Heart right ventricle (tissue), 16 donors: ENCODE measurements at regions not wholly inside any gene's neighbourhood (a gene's known extent, or its start where the extent isn't known, plus 50 kb on each side); places are given as distances from the start of the nearest gene placed in this dataset.

Source experiments
- ATAC-seq, 8 donors: fragments of 200-7000 bp; cut with Tn5 transposase; one replicate each; pipeline ENCODE4 v1.9.1; 2020; ENCODE audit warnings: mild to moderate bottlenecking in 8 of 8, moderate library complexity in 8 of 8, moderate number of reproducible peaks in 1 of 8
- DNase-seq, 2 donors: peaks; one replicate each; pipeline ENCODE4 v3.0.0-alpha.2; 2020
- H3K27ac ChIP-seq, 10 donors: fragments of 200-600 bp; sonication (generic) in 2 of 10; one replicate each; pipeline versions ENCODE4 v1.5.0 to v1.8.0; 2020 to 2022; ENCODE audit warnings: mild to moderate bottlenecking in 3 of 10
- H3K27me3 ChIP-seq, 7 donors: fragments of 200-600 bp; one replicate each; pipeline ENCODE4 v1.8.0; 2021 to 2022; ENCODE audit warnings: mild to moderate bottlenecking in 2 of 7
- H3K36me3 ChIP-seq, 9 donors: fragments of 200-600 bp; sonication (generic) in 1 of 9; one replicate each; pipeline versions ENCODE4 v1.5.0 to v1.8.0; 2020 to 2022; ENCODE audit warnings: mild to moderate bottlenecking in 2 of 9
- H3K4me1 ChIP-seq, 9 donors: fragments of 200-600 bp; sonication (generic) in 1 of 9; one replicate each; pipeline versions ENCODE4 v1.5.0 to v1.8.0; 2020 to 2022; ENCODE audit warnings: mild to moderate bottlenecking in 4 of 9
- H3K4me3 ChIP-seq, 10 donors: fragments of 200-600 bp; sonication (generic) in 2 of 10; one replicate each; pipeline versions ENCODE4 v1.5.0 to v1.8.0; 2020 to 2022; ENCODE audit warnings: mild to moderate bottlenecking in 7 of 10, moderate library complexity in 2 of 10
- H3K9me3 ChIP-seq, 11 donors: fragments of 200-600 bp in 10 of 11; sonication (generic) in 2 of 11; one replicate each; pipeline versions ENCODE4 v1.5.0 to v1.8.0; 2013 to 2022; ENCODE audit warnings: mild to moderate bottlenecking in 2 of 11, control low read depth in 1 of 11, moderate library complexity in 1 of 11
- WGBS, 2 donors: extraction: QIAGEN DNeasy Blood & Tissue Kit; methylation state at CpG; one replicate each; pipeline ENCODE4 v1.1.7; 2013; ENCODE audit warnings: inconsistent platforms in 1 of 2; 5-methylcytosine and 5-hydroxymethylcytosine counted together
- intact Hi-C, 10 donors: fragments of 100-400 bp; cut with DNase I; formaldehyde crosslinking; loops; one replicate each; pipeline versions ENCODE4 v1.11.1 to v1.14.2; 2022
- TF ChIP-seq, protein P1 (sequence below), 9 donors: fragments of 200-600 bp; sonication (generic) in 2 of 9; IDR thresholded peaks; one replicate each; pipeline versions ENCODE4 v1.5.0 to v1.8.0; 2021 to 2022; ENCODE audit warnings: antibody characterized with exemption in 9 of 9, mild to moderate bottlenecking in 5 of 9, moderate library complexity in 1 of 9
- donor health status: Arrhythmogenic right ventricular cardiomyopathy.
- donor health status: ischemic (EF 13 %, LVEDD 7.1; RV severe dilation, severe dysfunction).
- donor health status: healthy with polysubstance abuse.
- donor health status: DM: no; HTN: yes; CAD: no.
- donor health status: DM: no; HTN: no; CAD: no.
- donor health status: ischemic (EF 25% LVEDD 6.9; RV normal size, moderate dysfunction).
- donor health status: ischemic (EF 25% LVEDD 5.7; RV mildly dilated, moderate dysfunction).
- donor health status: healthy.
- donor health status: DM: yes; HTN: yes; CAD: no.
- donor health status: Ischemic cardiomyopathy.
- donor health status: ischemic (EF 35%, LVEDD 5.7; RV mildly dilated, moderate dysfunction).
- donor health status: nonischemic (EF 11% LVEDD 7.7; RV severe dilation, severe dysfunction).
- donor health status: DM: yes; HTN: yes; CAD: no.
- donor health status: PGD.
- donor health status: ischemic (EF 29% LVEDD 5.4; RV normal size, mild dysfunction).
- donor health status: nonischemic (EF 23%, LVEDD 6.1; RV moderate dilation, normal function).

GRCh38 chr9:20243841-20244240 is 378.5 kb downstream of the MLLT3 start:
- no peak for ATAC-seq
- Histone ChIP-seq H3K27ac (no peak overlapping the region), H3K9me3 (peaks cover 0 to 9% (median 0%) of the 10 kb centered on the region in 11 donors), H3K27me3 (no peaks in the 10 kb centered on the region), H3K36me3 (no peaks in the 10 kb centered on the region), H3K4me1 (peaks cover 0 to 28% (median 0%) of the 10 kb centered on the region in 9 donors), H3K4me3 (no peak overlapping the region)
- DNase-seq = no peak
- TF ChIP-seq, protein P1, sequence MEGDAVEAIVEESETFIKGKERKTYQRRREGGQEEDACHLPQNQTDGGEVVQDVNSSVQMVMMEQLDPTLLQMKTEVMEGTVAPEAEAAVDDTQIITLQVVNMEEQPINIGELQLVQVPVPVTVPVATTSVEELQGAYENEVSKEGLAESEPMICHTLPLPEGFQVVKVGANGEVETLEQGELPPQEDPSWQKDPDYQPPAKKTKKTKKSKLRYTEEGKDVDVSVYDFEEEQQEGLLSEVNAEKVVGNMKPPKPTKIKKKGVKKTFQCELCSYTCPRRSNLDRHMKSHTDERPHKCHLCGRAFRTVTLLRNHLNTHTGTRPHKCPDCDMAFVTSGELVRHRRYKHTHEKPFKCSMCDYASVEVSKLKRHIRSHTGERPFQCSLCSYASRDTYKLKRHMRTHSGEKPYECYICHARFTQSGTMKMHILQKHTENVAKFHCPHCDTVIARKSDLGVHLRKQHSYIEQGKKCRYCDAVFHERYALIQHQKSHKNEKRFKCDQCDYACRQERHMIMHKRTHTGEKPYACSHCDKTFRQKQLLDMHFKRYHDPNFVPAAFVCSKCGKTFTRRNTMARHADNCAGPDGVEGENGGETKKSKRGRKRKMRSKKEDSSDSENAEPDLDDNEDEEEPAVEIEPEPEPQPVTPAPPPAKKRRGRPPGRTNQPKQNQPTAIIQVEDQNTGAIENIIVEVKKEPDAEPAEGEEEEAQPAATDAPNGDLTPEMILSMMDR (IDR thresholded peaks at IDR 0.05) = no peak
- intact Hi-C loops = no loop called here
- 47 to 55% methylated on average over 6 of the region's 6 CpGs for WGBS, 2 donors

GRCh38 chr9:20242510-20243189 is 379.6 kb downstream of the MLLT3 start:
- ATAC-seq = no peak
- WGBS, 2 donors = 57 to 62% methylated on average over 10 of the region's 10 CpGs
- no peak overlapping the region for H3K4me3 ChIP-seq

GRCh38 chr9:20240498-20240897 is 381.8 kb downstream of the MLLT3 start:
- H3K9me3 ChIP-seq = peaks cover 0 to 6% (median 0%) of the 10 kb centered on the region in 11 donors
- TF ChIP-seq, protein P1 (IDR thresholded peaks at IDR 0.05) = no peak
- H3K27ac ChIP-seq = no peak overlapping the region
- H3K36me3 ChIP-seq = no peaks in the 10 kb centered on the region
- H3K4me3 ChIP-seq = no peak overlapping the region
- ATAC-seq = no peak
- intact Hi-C loops = no loop called here
- WGBS, 2 donors = 91% methylated on average over 2 of the region's 2 CpGs
- no peaks in the 10 kb centered on the region for H3K27me3 ChIP-seq
- peaks cover 0 to 28% (median 0%) of the 10 kb centered on the region in 9 donors for H3K4me1 ChIP-seq
- DNase-seq = no peak

More at GRCh38 chr9:20242510-20243189, 379.6 kb downstream of the MLLT3 start:
- Histone ChIP-seq H3K4me1 (peaks cover 0 to 28% (median 0%) of the 10 kb centered on the region in 9 donors), H3K27me3 (no peaks in the 10 kb centered on the region), H3K9me3 (no peaks in the 10 kb centered on the region), H3K27ac (no peak overlapping the region), H3K36me3 (no peaks in the 10 kb centered on the region)
- DNase-seq = no peak
- intact Hi-C loops = no loop called here
- TF ChIP-seq, protein P1 (IDR thresholded peaks at IDR 0.05) = no peak

DNA sequence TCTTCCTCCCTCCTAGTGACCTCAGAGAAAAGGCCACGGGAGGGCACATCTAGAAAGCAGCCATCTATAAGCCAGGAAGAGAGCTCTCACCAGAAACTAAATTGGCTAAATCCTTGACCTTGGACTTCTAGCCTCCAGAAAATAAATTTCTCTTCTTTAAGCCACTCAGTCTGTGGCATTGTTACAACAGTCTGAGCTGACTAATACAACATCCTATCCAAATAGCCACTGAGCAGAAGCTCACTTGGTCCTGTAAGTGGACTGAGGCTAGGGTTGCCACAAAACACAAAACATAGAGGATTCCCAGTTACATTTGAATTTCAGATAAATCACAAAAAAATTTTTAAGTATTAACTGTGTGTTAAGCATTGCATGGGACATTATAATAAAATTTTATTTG is 383.4 kb downstream of the MLLT3 start:
- ATAC-seq (no peak), DNase-seq (no peak)
- Histone ChIP-seq H3K27ac (no peak overlapping the region), H3K36me3 (no peaks in the 10 kb centered on the region), H3K4me1 (peaks cover 0 to 18% (median 0%) of the 10 kb centered on the region in 9 donors), H3K4me3 (no peak overlapping the region), H3K9me3 (peaks cover 0 to 8% (median 0%) of the 10 kb centered on the region in 11 donors), H3K27me3 (no peaks in the 10 kb centered on the region)
- WGBS, 2 donors = 84 to 88% methylated on average over 1 of the region's 1 CpG
- TF ChIP-seq, protein P1 (IDR thresholded peaks at IDR 0.05) = no peak
- intact Hi-C loops = no loop called here
